GM18867 (cell line): ENCODE measurements at regions not wholly inside any gene's neighbourhood (a gene's known extent, or its start where the extent isn't known, plus 50 kb on each side); places are given as distances from the start of the nearest gene placed in this dataset.
"Not testable (repeated sequence)": the region's sequence is repeated elsewhere in the genome, so short reads cannot be mapped to it uniquely, and the experiment has no call there.

ENCODE experiments used
- ATAC-seq: cut with Tn5 transposase; IDR thresholded peaks from one replicate; pipeline ENCODE4 v1.9.1; 2021; ENCODE audit warnings: mild to moderate bottlenecking, moderate library complexity; ENCODE audit not compliant: unreplicated experiment

GRCh38 chr1:148318123-148318903 lies 164.8 kb downstream of the PPIAL4G start:
- ATAC-seq: no peak

- ATAC-seq: no peak
These were observed 165.4 kb upstream of the NBPF11 start for GRCh38 chr1:148317288-148317985.

GRCh38 chr1:148315071-148315811 lies 163.2 kb upstream of the NBPF11 start:
- peak; percentile 89 for ATAC-seq

- ATAC-seq: no peak
These were observed 158.7 kb upstream of the NBPF11 start for GRCh38 chr1:148310807-148311206.

GRCh38 chr1:148309940-148310500 lies 157.9 kb upstream of the NBPF11 start:
- ATAC-seq: no peak

GRCh38 chr1:148308832-148309458 lies 156.9 kb upstream of the NBPF11 start:
- ATAC-seq: no peak

GRCh38 chr1:148307583-148308185 lies 155.6 kb upstream of the NBPF11 start:
- ATAC-seq: no peak

- ATAC-seq: not testable (repeated sequence)
These were observed 152.9 kb upstream of the NBPF11 start for GRCh38 chr1:148304935-148305334.

GRCh38 chr1:148302586-148303364 lies 150.7 kb upstream of the NBPF11 start:
- peak; percentile 81 for ATAC-seq

- not testable (repeated sequence) for ATAC-seq
These were observed 145.8 kb upstream of the NBPF11 start for GRCh38 chr1:148297852-148298251.

- no peak for ATAC-seq
These were observed 144.4 kb upstream of the NBPF11 start for GRCh38 chr1:148296511-148296910.

- ATAC-seq: no peak
These were observed 142.2 kb upstream of the NBPF11 start for GRCh38 chr1:148294116-148294807.

GRCh38 chr1:148293651-148294050 lies 141.6 kb upstream of the NBPF11 start:
- ATAC-seq: no peak

- no peak for ATAC-seq
These were observed 140.8 kb upstream of the NBPF11 start for GRCh38 chr1:148292915-148293314.

GRCh38 chr1:148290881-148291280 lies 138.8 kb upstream of the NBPF11 start:
- ATAC-seq: no peak

- ATAC-seq: no peak
These were observed 137.6 kb upstream of the NBPF11 start for GRCh38 chr1:148289647-148290046.

GRCh38 chr1:148285946-148286345 lies 133.9 kb upstream of the NBPF11 start:
- ATAC-seq: not testable (repeated sequence)

- ATAC-seq: peak; percentile 87
These were observed 128.9 kb upstream of the NBPF11 start for GRCh38 chr1:148280831-148281572.
